NCI-H460 (cell line): ENCODE measurements at regions not wholly inside any gene's neighbourhood (a gene's known extent, or its start where the extent isn't known, plus 50 kb on each side); places are given as distances from the start of the nearest gene placed in this dataset.
"Not testable (repeated sequence)": the region's sequence is repeated elsewhere in the genome, so short reads cannot be mapped to it uniquely, and the experiment has no call there.

Source experiments
- DNase-seq: peaks from one replicate; pipeline ENCODE4 v3.0.0-alpha.2; 2016; ENCODE audit warnings: low read depth; ENCODE audit errors: extremely low read depth

- DNase-seq: no peak
These were observed 208.9 kb upstream of the PRSS1 start for GRCh38 chr7:142540371-142540770.

GRCh38 chr7:142539901-142540300 is 209.4 kb upstream of the PRSS1 start:
- no peak for DNase-seq

GRCh38 chr7:142537760-142538159 is 211.5 kb upstream of the PRSS1 start:
- DNase-seq: no peak

- peak; percentile 85 for DNase-seq
These were observed 214.0 kb upstream of the PRSS1 start for GRCh38 chr7:142535123-142535779.

GRCh38 chr7:142534726-142535122 is 214.5 kb upstream of the PRSS1 start:
- no peak for DNase-seq

GRCh38 chr7:142533920-142534319 is 215.4 kb upstream of the PRSS1 start:
- DNase-seq: no peak

GRCh38 chr7:142529591-142529990 is 219.7 kb upstream of the PRSS1 start:
- DNase-seq: no peak

GRCh38 chr7:142528608-142529408 is 220.5 kb upstream of the PRSS1 start:
- DNase-seq: no peak

GRCh38 chr7:142523821-142524460 is 225.3 kb upstream of the PRSS1 start:
- no peak for DNase-seq

- no peak for DNase-seq
These were observed 226.5 kb upstream of the PRSS1 start for GRCh38 chr7:142522735-142523134.

GRCh38 chr7:142520885-142521284 is 228.4 kb upstream of the PRSS1 start:
- DNase-seq: not testable (repeated sequence)

GRCh38 chr7:142520455-142520854 is 228.8 kb upstream of the PRSS1 start:
- not testable (repeated sequence) for DNase-seq

- DNase-seq: no peak
These were observed 229.9 kb upstream of the PRSS1 start for GRCh38 chr7:142519079-142520078.

GRCh38 chr7:142516038-142516501 is 233.2 kb upstream of the PRSS1 start:
- DNase-seq: peak; percentile 72

- DNase-seq: not testable (repeated sequence)
These were observed 234.6 kb upstream of the PRSS1 start for GRCh38 chr7:142514716-142515115.

GRCh38 chr7:142513178-142513955 is 235.9 kb upstream of the PRSS1 start:
- DNase-seq: no peak

GRCh38 chr7:142511801-142512200 is 237.5 kb upstream of the PRSS1 start:
- DNase-seq: no peak

GRCh38 chr7:142511374-142511773 is 237.9 kb upstream of the PRSS1 start:
- DNase-seq: no peak

GRCh38 chr7:142509235-142509634 is 240.0 kb upstream of the PRSS1 start:
- DNase-seq: not testable (repeated sequence)

- DNase-seq: no peak
These were observed 241.0 kb upstream of the PRSS1 start for GRCh38 chr7:142508251-142508650.
